HG02884 (cell line): ENCODE measurements at regions not wholly inside any gene's neighbourhood (a gene's known extent, or its start where the extent isn't known, plus 50 kb on each side); places are given as distances from the start of the nearest gene placed in this dataset.

Experiments
- ATAC-seq: cut with Tn5 transposase; IDR thresholded peaks from one replicate; pipeline ENCODE4 v1.9.1; 2021; ENCODE audit warnings: mild to moderate bottlenecking, moderate library complexity; ENCODE audit not compliant: unreplicated experiment

GRCh38 chr1:218863987-218864386, 309.7 kb upstream of the LYPLAL1 start:
- ATAC-seq, result no peak

DNA sequence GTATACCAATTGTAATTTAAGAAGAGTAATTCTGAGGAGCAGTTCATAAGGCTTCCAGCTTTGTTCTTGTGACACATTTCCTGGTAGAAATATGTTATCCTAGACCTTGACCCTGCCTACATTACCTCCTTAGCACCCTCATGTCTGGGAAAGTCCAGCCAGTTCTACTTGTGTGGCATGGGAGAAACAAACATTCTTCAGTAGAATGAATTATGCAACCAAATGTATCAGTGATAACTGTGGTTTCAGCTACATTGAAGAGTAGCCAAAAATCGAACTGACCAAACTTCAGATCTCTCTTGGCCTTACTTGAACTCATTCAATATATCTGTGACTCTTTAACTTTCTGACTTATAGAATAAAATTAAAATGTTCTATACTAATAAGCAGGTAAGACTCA, 308.1 kb upstream of the LYPLAL1 start:
- ATAC-seq, result no peak

GRCh38 chr1:218866507-218866906, 307.2 kb upstream of the LYPLAL1 start:
- no peak for ATAC-seq

GRCh38 chr1:218867066-218867465, 306.6 kb upstream of the LYPLAL1 start:
- ATAC-seq, result no peak

DNA sequence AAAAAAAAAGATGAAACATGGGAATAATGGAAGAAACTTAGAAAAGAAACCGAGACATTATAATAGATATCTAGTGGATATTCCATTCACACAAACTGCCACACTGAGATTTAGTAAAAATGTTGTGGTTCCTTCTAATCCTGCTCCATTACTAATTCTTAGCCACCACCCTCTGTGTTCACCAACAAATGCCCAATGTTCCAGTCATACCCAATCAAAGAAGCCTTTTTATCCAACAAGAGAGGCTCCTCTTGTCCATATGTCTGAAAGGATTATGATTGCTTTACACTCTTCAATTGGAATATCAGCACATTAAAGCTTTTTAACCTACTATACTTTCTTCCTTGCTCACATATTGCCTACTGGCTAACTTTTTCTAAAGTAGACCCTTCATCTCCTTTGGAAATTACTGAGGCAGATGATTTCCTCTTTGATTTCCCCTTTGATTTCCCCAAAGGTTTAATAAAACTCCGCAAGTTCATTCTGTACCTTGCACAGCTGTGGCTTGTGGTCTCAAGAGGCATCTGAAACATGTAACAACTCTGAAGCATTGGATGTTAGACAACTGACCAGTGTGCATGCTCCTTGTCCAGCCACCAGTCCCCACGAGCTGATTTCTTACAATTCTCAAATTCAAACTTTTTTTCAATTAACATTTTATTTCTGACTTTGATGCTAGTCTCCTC, 305.6 kb upstream of the LYPLAL1 start:
- no peak for ATAC-seq

- ATAC-seq, result no peak
Observed at GRCh38 chr1:218869276-218869675, 304.4 kb upstream of the LYPLAL1 start.

- ATAC-seq, result no peak
Observed at GRCh38 chr1:218872026-218872425, 301.7 kb upstream of the LYPLAL1 start.

DNA sequence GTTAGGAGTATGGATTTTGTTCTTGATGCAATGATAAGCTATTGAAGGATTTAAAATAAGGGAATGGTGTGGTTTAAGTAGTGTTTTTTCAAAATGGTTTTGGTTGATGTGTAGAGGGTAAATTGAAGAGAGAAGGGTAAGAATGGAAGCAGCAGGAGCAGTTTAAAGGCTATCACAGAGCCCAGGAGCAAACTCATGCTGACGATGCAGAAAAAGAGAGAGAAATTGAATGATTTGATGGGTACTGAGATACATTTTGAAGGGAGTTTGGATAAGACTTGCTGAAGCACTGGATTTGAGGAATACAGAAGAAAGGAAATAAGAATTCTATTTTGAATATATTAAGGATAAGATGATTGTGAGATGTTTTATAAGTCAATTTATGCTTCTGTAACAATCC, 300.8 kb upstream of the LYPLAL1 start:
- no peak for ATAC-seq

- ATAC-seq, result no peak
Observed at GRCh38 chr1:218874313-218874712, 299.4 kb upstream of the LYPLAL1 start.

DNA sequence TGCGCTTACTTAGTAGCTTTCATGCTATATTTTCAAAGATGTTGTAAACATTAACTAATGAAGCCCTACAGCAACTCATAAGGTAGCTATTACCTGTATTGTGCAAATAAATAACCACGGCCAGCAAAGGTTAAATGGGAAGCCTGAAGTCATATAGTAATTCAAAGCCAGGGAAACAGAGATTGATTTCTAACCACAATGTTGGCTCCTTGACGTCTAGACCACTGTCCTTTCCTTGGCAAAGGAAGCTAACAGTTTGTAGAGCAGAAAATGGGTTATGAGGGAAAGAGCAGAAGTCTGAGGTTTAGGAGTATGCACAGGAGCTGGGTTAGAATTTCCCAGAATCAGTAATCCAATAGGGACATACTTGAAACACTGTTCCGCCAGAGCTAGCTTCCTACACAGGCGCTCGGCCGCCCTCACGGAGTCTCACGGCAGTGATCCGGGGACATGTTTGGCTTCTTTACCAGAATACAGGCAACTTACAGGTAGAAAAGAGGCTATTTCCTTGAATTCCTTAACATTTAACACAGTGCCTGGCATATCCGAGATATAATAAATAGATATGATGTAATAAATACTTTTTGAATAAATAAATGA, 298.8 kb upstream of the LYPLAL1 start:
- ATAC-seq, result no peak

DNA sequence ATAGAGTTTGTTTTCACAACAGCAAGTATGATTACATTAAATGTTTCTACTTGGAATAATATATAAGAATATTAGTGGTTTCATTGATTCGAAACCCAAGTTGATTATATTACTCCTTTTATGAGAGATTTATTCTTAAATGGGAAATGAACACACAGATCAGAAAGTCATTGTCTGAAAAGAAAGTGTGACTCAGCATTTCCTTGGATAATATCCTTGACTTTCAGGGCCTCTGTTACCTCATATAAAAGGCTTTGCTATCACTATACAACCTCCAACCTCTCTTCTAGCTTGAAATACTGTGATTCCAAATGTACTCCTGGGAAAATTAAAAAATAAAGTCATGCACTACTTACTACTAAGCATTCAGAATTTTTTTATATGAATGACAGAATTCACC, 295.3 kb upstream of the LYPLAL1 start:
- ATAC-seq, result no peak

- ATAC-seq, result no peak
Observed at GRCh38 chr1:218880484-218881060, 293.1 kb upstream of the LYPLAL1 start.

DNA sequence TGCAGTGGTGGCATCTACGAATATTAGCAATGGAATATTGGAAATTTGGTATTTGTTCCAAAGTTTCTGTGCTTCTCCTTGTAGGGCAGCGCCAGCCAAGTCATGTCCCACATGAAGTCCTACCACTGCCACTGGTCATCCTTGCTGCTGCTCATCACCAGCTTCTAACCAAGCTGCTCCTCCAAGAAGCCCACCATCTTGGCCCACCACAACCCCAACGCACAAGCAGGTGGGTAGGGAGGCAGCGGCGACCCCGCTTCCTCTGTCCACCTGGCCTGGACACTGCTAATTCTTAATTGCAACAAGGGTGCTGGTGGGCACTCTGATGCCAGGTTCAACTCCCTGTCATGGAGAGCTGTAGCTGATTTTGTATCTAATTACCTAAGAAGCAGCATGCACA, 291.2 kb upstream of the LYPLAL1 start:
- no peak for ATAC-seq

GRCh38 chr1:218886101-218886871, 287.4 kb upstream of the LYPLAL1 start:
- no peak for ATAC-seq

DNA sequence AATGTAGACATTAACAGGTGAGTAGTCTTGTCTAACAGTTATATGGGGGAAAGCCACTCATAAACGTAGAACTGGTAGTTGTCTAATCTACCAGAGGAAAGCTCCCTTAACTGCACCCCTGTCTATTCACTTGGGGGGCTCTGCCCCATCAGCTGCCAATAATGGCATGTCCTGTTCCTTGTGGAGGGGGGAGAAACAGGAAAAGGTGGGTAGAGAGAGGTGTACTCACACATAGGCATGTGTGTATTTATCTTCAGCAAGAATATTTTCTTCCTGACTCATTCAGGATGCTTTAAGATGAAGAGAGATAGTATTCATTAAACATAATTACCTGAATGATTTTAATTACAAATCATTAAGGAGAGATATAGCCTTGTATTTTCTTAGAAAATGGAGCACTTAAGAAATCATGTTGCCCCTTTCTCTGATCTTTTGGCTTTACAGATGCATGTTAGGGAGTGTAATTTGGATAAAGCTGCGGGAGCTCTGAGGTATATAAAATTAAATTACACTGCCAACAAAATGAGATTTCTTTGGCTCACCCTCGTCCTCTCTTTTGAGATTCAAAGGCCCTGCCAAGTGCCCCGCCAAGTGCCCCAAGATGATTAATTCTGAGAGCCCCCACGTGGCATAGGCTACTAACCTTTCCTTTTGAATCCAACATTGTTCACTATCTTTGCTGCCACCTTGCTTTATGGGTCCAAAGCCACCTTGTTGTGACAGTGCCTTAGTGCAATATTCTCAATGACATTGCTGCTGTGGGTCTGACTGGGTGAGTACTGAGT, 286.3 kb upstream of the LYPLAL1 start:
- ATAC-seq, result no peak

DNA sequence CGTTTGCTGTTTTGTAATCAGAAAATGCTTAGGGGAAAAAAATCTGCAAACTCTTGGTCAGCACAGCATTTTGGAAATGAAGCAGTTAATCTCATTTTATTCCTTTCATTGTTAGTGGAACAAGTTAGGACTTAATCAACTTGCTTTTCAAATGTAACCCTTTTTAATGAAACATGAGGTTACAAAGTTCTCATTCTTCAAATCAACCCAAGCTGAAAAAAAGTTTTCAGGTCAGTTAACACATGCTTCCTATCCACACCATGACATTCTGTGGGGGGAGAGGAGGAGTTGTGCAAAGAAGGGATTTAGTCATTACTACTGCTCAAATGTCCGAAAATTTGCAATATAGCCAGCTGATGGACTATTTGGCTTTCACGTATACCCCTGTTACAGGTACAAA, 283.2 kb upstream of the LYPLAL1 start:
- ATAC-seq, result no peak

DNA sequence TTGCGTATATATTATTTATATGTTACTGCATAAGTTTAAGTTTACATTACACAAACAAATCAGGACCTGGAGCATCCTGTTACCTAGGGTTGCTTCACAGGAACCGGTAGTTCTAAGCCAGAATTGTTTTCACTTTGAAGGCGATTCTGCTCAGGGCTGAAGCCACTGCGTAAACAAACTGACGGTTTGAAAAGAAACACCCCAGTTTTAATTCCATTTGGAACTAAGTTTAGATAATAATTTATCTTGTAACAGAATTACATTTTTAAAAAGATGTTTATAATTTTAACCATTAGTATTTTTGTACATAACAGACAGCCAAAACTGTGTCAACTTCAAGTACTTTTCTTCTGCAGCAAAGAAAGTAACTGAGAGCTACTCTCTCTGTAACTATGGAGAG, 282.1 kb upstream of the LYPLAL1 start:
- no peak for ATAC-seq

DNA sequence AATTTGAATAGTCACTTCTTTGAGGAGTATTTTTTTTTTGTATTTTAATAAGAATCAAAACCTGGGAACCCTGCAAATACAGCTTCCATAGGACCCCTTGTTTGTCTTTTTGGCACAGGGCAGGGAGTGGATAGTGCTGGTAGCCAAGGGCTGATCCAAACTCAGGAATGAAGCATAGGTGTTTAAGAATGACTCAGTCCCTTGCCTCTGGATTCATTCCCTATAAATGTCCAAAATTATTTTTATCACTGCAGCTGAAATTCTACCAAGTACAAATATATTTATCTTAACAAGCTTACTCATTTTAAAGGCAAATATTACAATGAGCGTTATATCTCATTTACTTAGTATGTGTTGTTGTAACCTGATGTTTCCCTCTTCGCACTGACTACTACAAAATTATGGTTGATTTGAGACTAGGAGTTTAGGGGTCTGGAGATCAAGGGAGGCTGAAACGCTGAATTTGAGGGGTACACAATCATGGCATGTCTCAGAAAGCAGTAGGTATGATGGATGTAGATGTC, 278.6 kb upstream of the LYPLAL1 start:
- no peak for ATAC-seq

GRCh38 chr1:218896202-218896601, 277.5 kb upstream of the LYPLAL1 start:
- no peak for ATAC-seq

DNA sequence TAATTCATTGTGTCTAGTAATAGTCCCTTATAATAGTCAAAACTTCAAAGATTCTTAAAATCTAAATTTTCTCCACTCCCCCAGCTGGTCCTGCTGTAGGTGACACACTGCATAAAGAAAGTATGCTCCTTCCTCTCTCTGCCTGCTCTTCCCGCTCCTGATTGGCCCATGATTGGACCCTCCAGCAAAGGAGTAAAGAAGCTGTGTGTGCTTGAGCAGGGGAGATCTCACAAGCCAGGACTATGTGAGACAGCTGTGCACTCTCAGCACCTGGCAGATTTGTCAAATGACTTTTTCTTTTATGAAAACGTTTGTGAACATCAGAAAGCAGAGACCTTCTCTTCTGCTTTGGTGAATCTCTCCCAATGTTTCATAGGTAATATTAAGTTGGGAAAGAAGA, 274.8 kb upstream of the LYPLAL1 start:
- ATAC-seq, result no peak

GRCh38 chr1:218900615-218901014, 273.1 kb upstream of the LYPLAL1 start:
- no peak for ATAC-seq
